EH (cell line): ENCODE measurements at regions not wholly inside any gene's neighbourhood (a gene's known extent, or its start where the extent isn't known, plus 50 kb on each side); places are given as distances from the start of the nearest gene placed in this dataset.

Experiments
- DNase-seq: peaks from one replicate; pipeline ENCODE4 v3.0.0-alpha.2; 2015; ENCODE audit warnings: low read depth

DNA sequence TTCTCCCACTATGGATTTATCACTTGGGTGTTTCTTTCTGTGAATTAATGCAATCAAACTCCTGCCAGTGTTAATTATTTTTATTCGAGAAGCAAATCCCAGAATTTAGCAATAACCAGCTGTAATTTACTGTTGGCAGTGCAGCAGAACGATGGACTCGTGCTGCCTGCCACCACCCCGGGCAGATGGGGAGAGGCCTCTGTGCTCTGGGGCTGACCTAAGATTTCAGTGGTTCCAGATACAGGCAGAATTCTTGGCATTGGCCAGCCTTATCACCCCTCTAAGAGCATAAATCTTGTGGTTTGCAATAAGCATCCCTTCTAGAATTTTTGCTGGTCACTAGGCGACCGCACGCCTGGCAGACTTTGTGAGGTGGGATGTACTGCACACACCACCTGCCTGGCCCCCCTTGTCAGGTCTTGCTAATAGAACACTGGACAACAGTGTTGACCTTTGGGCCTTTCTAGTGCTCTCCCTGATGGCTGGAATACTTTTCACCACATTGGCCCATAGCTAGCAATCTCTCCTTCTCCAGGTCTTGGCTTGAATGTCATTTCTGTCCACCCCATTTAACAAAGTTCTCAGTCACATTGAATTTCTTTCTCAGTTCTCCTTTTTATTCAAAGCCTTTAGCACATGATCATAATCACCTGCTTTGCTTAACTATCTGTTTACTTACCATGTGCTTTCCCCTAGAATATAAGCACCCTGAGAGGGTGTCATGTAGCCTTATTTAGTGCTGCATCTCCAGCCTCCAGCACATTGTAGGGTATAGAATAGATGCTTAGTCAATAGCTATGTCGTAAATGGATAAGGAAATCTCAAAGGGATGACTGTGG is 122.1 kb upstream of the DYNLRB2 start:
- no peak for DNase-seq

DNA sequence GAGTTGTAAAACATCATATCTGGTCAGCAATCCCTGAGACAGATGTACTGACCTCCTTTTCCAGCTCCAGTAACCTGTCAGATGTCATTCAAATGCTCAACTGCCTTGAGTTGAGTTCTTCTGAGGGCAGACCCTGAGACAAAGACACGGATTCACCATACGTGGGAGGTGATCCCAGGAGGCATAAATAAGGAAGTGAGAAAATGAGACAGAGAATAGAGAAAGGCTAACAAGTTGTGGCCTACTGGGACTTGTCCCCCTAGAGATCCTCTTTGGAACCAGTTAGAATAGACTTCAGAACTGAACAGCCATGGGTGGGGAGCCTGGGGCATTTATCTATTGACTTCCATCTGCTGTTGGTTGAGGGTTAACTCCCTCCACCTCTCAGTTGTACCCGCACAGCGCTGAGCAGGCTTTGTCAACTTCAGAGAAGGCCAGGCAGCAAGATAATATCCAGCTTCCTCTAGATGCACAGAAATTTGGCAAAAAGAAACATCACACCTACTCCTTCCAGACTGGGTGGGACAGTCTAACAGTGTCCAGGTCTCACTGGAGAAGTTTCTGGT is 123.0 kb upstream of the DYNLRB2 start:
- DNase-seq: no peak

DNA sequence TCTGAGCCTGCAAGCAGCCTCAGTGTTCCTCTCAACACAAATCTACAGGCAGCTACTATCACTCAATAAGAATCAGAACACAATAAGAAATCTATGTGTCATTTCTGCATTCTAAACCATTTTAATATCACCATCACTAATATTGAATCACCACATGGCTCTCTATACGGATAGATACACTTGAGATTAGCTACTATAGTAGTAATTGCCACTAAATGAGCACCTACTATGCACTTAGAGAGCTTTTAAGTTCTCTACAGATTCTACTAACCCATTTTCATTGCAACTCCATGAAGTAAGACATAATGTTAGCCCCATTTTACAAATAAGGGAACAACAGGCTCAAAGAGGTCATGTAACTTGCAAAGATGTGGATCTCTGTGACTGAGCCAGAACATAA is 132.8 kb upstream of the DYNLRB2 start:
- DNase-seq: no peak

DNA sequence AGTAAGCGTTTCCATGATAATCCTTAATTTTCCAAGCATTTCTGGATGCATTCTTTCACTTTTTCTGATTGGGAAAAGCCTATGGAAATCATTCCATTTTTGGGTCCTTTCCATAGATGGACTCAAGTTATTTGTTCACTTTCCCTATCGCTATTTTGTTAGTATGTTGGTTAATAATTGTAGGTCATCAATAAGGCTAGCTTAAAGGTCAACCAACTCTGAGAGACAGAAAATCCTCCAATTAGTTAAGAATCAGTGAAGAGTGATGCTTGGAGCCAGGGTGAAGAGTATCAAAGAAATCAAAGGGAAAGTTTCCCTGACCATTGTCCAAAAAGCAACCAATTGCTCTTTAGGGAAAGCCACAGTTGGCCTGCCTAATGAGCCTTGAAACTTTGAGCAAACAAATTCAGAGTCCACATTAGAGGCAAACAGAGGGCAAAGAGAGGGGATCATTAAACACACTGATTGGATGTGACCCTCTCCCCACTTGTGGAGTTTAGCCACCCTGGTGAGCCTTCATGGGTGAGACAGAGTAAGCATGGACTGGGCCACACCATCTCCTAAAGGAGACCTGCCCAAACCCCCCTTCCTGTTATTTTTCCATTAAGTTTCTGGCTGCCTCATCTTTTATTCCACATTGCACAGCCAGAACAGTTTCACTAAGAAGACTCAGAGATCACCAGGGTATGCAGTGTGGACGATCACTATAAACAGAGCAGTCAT is 133.4 kb upstream of the DYNLRB2 start:
- no peak for DNase-seq

DNA sequence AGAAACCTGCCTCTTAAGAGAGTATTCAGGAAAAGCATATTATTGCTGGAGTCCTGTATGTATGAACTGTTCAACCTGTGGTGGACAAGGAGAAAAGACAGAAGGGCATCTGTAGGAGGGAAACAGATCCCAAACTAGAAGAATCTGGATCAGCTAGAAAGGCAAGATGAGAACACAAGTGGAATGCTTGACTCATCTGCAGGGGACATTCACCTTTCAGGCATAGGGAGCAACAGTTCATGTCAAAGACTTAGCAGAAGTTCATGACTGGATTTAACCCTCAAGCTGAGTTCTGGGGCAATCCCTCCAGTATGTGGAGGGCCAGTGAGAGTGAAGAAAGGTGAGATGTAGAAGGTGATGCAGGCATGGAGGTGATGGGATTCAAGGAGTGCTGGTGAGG is 135.9 kb upstream of the DYNLRB2 start:
- DNase-seq: no peak

DNA sequence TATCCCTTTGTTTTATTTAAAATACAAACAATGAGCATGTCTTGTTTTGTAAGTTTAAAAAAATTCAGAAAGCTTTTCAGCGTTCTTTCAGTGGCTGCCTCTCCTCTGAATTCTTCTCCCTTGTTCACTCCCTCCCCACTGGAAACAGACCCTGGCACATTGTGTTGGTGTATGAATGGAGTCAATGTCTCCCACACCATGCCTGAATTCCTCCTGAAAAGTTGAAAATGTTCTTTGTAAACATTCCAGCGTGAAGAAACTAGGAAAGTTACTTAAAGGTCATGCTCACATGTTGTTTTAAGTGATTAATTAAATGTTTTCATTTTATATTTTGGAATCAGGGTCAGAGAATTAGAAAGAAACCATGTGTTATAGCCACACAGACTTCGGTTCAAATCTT is 136.9 kb upstream of the DYNLRB2 start:
- DNase-seq: no peak

DNA sequence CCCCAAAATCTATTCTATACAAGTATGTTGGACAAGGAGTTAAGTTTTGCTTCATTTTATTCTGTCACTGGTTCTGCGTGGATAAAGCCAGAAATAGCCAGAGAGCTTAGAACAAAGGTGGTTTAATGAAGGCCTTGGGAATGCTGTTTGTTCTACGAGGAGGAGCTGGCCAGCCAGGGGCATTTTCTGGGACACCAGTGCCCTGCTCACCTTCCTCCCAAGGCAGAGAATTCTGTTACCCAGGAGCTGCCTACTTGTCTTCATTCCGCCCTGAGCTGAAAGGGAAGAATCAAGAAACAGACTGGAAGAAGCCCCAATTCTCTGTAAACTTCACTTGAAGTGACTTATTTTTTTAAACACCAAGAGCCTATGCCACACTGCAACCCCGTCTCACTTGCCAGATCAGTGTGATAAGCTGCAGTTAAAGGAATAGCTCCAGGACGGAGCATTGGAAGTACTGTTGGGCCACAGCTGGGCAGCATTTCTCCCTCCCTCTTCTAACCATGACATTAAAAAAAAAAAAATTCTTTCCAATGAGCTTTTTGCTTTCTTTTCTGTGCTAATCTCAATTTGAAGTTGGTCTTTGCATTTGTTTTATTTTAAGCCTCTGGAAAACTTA is 149.8 kb upstream of the DYNLRB2 start:
- DNase-seq: no peak

DNA sequence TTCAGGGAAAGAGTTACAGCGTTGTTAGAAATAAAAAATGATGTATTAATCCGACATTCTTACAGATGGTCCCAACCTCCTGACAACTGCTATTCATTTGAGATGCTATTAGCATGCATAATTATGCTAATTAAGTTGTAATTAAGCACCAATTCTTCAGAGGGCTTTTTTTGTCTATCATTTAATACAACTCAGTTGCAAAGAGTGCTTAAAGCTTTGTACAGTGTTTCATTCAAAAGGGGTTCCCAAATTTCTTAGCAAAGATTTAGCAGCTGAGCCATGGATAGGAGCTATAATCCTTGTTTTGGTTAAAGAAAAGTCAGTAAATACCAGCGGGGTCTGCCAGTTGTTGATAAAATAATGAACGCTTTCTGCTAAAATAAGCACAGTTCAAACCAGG is 150.7 kb upstream of the DYNLRB2 start:
- no peak for DNase-seq

DNA sequence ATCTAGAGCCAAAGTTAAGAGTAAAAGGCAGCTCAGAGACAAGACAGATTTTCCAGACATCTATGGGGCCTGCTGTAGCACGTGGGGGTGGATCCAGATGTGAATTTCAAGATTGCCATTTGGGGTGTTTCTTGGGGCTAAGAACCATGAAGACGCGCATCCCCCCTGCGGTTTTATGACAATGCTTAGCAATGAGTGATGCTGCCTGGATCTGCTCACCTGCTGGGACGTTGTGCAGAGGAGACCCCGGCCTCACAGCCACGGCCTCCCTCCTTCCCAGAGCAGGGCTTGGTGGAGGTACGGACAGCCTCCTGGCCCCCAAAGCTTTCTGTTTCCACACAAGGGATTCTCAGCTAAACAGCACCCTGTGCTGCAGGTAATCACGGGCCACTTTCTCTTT is 151.5 kb upstream of the DYNLRB2 start:
- no peak for DNase-seq

DNA sequence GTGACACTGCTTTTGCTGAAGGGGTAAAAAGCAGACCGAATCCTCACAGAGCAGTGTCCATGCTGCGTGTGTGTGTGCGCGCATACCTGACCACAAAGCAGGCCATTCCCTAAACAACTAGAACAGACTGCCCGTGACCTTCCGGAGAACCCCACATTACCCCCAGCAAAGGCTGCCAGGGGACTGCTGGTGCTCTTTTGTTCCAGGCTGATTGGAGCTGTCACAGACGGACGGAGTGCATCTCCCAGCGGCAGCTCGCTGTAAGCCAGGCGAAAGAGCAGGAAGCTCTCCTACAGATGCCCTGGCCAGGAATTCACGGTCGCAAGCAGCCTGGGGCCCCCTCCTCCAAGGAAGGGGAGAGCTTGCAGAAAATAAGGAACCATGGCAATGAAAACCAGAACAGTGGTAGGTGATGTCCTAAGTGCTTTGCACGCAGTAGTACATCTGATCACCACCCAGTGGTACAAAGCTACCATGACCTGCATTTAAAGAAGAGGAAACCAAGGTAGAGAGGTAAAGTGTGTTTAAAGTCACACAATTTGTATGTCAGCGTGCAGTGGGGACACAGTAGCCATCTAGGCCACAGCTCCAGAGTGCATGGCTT is 153.4 kb upstream of the DYNLRB2 start:
- no peak for DNase-seq

DNA sequence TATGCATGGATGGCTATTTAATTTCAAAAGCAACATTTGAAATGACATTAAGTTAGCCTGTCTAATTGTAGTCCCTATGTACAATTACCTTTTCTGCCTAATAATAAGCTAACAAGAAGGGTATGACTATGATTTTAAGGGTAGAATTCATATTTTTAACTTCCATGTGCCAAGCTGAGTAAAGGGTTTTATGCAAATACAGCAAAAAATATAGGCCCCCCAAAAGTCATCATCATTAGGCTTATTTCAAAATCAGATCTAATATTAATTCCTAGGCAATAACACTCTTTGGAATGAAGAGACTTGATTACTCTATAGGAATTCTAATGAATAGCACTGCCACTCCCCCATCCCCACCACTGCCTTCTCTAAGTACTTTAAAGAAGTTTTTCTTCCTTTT is 155.9 kb upstream of the DYNLRB2 start:
- no peak for DNase-seq

DNA sequence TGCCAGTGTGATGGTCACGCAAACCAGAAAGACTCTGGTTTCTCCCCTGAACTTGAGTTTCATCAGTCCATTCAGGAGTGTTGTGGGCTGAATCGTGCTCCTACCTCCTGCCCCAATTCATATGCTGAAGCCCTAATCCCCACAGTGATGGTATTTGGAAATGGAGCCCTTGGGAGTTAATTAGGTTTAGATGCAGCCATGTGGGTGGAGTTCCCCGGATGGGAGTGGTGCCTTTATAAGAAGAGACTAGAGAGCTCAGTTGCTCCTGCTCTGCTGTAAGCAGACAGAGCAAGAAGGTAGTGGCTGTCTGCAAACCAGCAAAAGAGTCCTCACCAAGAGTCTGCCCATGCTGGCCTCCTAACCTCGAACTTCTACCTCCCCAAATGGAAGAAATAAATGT is 160.3 kb upstream of the DYNLRB2 start:
- DNase-seq: no peak

DNA sequence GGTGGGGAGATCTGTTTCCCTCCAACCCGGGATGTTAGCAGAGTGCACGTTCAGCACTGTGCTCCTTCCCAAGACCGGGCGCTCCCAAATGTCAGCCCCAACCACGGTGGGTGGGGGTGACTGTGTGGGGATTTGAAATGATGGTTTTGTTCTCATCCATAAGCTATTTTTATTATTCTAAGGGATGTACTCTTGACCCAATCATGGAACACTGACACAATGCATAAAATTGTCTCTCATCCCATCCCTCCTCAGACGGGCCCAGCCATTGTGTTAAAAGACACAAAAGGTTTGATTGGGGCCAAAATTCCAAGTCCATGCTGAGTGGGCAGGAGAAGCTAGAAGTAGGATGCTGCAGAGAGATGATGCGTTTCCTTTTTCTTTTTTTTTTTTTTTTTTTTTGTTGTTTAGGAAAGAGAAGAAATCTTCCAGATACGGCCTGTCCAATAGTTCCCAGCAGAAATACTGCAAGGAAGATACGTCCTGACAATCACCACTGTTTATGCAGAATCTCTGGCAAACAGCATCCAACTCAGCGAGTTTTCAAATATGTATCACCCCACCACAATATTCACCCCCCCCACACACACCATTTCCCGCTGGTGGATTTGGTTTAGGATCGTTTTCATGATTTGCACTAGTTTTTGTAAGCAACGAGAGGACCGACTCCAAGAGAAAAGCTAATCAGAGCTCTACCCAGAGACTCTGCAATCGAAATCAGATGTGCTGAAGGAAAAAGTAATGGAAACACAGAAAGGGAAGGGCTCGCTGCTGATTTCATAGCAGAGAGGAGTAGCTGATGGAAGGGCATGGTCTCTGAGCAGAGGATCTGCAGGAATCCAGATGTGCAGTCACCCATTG is 163.5 kb upstream of the DYNLRB2 start:
- DNase-seq: no peak

DNA sequence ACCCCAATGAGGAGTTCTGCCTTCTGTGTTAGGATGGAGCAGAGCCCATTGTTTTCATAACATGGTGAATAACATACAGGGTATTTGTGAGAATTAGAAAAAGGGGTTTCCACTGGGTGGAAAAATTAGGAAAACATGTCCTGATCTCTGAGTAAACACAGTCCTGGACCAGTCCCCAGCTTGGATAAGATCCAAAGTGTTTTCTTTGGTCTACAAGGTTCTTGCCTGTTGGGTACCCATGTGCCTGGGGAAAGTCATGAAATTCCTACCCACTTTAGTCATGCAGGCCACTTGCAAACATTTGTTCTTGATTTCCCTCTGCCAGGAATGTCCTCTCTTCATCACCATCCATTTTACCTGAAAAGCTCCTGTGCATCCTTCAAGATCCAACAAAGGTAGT is 164.8 kb upstream of the DYNLRB2 start:
- DNase-seq: peak; percentile 9

DNA sequence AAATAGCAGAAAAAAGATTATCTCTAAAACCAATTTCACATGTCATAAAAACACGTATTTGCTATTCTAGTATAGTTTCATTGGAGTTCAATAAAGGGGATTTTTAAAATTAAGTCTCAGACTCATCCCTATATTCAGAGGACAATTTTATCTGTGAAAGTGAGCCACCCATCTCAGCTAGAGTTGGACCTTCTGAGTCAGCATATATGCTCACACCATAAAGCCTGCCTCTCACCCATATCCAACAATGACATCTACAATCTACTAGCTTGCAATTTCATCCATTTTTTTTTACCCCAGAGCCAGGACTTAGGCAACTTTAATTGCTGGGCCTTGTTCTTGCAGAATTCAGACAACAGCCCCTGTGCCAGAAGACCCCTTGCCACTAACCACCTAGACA is 165.3 kb upstream of the DYNLRB2 start:
- DNase-seq: no peak

DNA sequence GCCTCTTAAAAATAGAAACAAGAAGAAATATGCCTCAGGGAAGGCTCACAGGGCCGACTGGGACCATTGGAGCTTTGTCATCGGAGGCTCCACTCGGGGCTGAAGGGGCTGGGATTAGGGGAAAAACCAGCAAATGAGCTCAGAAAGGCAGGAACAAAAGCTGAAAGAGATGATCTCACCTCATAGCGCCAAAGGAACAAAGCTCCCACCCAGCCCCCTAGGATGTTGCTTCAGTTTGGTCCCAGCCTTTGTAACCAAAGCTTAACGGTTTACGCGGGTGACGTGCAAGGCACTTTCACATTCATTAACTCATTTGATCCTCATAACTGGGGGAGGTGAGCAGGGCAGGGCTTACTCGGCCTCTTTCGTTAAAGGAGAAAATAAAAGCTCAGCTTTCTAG is 168.5 kb upstream of the DYNLRB2 start:
- no peak for DNase-seq

DNA sequence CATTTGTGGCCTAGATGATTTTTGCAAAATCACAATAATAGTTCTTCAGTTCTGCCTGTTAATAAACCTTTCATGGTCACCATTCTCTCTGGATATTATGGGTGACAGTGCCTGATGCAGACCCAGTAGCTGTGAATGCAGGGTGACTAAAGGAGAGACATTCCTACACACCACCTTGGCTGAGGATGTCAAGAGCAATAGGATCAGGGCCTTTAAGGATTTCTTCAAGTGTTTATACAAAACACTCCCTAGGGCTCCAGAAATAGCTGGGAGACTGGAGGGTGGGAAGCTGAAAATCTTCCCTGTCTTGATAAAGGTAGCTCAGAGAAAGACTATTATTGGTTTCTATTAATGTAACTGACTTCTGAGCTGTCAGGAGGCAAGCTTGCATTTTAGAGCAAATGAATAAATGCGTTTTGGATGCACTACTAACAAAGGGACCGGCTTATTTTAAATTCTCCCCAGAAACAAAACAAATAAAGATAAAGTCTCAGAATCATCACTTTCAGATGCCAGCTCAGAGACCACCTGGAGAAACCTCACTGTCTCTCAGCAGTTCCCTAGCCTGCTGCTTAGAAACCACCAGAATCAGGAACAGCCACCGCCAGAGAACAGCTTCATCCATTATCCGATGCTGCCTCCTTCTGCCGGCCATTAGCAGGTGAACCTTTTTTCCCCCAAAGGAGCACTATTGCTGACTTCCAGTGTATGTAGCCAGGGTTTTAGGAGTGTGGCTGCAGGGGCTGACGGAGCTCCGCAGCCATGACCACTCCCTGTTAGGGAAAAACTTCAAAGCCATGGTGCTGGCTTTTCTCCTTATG is 171.4 kb upstream of the DYNLRB2 start:
- peak; percentile 70 for DNase-seq

DNA sequence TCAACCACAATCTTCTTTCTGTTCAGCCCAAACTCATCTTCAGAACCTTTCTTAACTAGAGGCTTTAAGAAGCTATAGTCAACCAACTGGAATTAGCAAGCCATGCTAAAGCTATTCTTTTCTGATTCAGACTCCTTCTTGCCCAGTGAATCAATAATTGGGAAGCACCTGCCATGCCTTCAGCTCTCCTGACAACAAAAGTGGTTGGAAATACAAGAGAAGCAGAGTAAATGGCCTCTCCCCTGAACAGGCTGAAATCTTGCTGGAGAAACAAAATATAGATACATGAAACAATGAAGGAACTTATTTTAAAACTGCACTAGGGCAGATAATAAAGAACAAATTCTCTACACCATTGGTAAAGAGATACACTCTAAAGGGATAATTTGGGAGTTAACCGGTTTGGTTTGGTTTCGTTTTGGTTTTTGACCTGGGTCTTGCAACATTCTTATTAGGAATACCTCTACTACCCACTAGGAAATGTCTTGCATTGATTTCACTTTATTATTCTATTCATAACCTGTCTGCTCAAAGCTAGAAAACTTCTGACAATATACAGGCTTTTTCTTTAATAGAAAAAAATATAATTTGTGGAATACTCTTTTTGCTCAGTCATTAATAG is 173.6 kb upstream of the DYNLRB2 start:
- no peak for DNase-seq

DNA sequence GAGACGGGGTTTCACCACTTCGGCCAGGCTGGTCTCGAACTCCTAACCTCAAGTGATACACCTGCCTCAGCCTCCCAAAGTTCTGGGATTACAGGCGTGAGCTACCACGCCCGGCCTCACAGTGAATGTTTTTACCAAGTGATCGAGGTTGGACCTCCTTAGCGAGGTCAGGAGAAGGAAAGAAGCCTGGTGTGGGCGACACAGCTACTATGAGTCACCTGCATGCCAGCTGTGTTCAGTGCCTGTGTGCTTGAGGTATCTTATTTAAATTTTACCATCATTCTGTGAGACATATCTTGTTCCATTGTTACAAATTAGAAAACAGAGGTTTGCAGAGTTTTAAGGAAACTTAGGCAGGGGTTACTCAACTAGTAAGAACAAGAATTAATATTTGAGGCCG is 174.8 kb upstream of the DYNLRB2 start:
- no peak for DNase-seq

DNA sequence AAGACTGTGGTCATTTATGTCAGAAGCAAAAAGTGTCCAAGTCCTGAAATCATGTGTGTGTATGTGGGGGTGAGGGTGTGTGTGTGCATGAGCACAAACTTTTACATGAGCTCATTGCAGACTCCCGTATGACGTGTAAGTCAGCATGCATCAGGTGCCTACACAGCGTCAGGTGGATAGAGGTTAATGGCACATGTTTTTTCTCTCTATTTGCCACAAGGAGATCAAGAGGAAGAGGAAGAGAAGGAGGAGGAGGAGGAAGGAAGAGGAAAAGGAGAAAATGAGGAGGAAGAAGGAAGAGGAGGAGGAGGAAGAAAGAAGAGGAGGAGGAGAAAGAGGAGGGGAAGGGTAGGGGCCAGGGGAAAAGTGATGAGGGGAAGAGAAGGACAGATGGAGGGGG is 178.0 kb upstream of the DYNLRB2 start:
- no peak for DNase-seq
